ENCODE measurements at regions not wholly inside any gene's neighbourhood (a gene's known extent, or its start where the extent isn't known, plus 50 kb on each side); places are given as distances from the start of the nearest gene placed in this dataset.
"Not testable (repeated sequence)": the region's sequence is repeated elsewhere in the genome, so short reads cannot be mapped to it uniquely, and the experiment has no call there.

DNA sequence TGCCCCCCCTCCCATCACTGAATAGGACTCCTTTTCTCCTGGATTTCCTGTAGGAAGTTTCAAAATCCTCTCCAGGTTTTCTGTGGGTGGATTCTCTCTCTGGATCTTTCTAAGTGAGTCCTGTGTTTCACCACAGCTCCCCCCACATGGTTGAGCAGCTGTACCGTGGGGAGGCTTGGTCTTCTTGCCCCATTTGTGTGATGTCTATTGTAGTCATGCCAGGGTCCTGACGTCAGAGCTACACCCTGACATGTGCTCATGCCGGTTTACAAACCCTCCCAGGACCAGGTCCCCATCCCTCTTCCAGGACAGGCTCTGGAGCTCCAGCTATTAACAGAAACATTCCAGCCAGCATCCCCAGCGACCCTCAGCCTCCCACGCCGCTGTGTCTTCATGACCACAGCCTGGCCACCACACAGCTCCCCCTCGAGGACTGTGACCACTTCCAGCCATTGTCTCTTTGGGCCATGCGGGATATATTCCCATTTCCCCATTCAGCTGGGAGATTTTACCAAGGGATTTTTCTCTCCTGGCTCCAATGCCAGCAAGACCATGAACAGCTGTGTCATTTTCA, 331.6 kb downstream of the CACNA1B start:
- H3K4me1 Mint-ChIP-seq, H3K9me3 Mint-ChIP-seq, H3K36me3 Mint-ChIP-seq, H3K4me3 Mint-ChIP-seq, H3K27ac Mint-ChIP-seq, H3K27me3 Mint-ChIP-seq: not testable (repeated sequence)

DNA sequence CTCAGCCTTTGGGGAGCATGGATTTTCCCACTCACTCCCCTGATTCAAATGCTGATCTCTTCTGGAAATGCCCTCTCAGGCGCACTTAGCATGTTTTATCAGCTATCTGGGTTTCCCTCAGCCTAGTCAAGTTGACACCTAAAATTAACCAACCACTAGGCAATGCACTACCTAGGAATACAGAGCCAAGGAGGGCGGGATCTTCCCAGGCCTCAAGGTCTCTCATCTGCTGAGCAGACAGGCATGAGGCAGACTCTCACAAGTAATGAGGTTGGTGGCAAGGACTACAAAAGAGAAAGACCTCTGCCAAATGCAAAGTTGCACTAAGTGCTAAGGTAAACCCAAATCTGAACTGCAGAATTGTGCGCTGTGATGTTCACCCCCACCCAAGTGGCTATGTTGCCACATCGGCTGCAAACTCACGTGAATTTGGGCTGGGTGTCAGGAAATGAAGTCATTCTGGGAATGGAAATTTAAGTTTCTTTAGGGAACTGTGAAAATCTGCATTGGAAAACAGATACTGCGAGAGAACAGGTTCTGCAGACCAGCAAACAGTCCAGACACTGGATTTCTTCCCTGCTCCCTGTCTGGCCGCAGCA, 332.9 kb downstream of the CACNA1B start:
- H3K36me3 Mint-ChIP-seq, H3K4me1 Mint-ChIP-seq, H3K9me3 Mint-ChIP-seq, H3K27ac Mint-ChIP-seq, H3K4me3 Mint-ChIP-seq, H3K27me3 Mint-ChIP-seq: not testable (repeated sequence)

- H3K4me1 Mint-ChIP-seq, H3K27ac Mint-ChIP-seq, H3K9me3 Mint-ChIP-seq, H3K36me3 Mint-ChIP-seq, H3K27me3 Mint-ChIP-seq, H3K4me3 Mint-ChIP-seq: not testable (repeated sequence)
Measured at GRCh38 chr9:138211070-138211469, 333.5 kb downstream of the CACNA1B start.

DNA sequence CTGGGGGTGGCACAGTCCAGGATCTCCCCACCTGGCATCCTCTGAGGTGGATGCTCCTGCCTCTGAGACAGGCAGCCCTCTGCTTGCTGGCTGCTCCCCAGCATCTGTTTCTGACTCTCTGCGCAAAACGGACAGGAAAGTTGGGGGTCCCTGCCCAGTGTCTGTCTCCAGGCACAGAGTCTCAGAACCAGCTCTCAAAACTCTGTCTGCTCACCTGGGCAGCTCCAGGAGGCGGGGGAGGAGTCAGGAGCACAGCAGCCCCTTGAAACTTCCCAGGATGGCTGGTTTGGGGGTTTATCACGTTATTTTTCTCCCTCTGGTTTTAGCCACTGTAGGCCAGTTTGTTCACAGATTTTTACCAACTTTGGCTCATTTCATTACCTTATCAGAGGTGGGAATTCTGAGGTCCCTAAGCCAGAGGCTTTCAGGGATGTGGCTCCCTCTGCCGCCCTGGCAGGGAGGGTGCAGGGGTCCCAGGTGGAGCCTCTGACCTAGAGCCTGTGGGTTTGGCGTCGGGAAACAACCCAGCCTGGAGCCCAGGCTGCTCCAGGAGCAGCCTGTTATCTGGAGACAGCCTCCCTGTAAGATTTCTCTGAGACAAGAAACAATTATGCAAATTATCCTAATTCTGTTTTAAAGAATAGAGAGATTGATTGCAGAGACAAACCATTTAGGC, 334.1 kb downstream of the CACNA1B start:
- not testable (repeated sequence) for H3K36me3 Mint-ChIP-seq, H3K4me3 Mint-ChIP-seq, H3K27ac Mint-ChIP-seq, H3K4me1 Mint-ChIP-seq, H3K9me3 Mint-ChIP-seq, H3K27me3 Mint-ChIP-seq

DNA sequence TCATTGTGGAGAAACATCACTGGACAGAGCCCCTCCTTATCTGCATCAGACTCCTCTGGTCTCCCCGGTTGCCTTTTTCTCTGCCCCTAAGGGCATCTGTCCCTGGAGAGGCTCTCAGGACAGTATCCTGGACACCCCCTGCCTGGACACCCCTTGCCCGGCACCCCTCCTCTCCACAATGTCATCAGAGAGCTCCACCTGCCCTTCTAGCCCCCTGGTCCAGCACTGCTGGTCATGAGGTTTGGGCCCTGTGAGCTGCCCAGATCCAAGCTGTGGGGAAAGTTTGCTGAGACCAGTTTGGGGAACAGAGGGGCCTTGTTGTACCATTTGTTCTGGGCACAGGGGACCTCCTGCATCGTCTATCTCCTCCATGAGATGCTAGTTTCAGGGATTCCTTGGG, 335.2 kb downstream of the CACNA1B start:
- H3K27me3 Mint-ChIP-seq, H3K36me3 Mint-ChIP-seq, H3K4me1 Mint-ChIP-seq, H3K9me3 Mint-ChIP-seq, H3K27ac Mint-ChIP-seq, H3K4me3 Mint-ChIP-seq: not testable (repeated sequence)

- H3K4me1 Mint-ChIP-seq, H3K27me3 Mint-ChIP-seq, H3K27ac Mint-ChIP-seq, H3K36me3 Mint-ChIP-seq, H3K9me3 Mint-ChIP-seq, H3K4me3 Mint-ChIP-seq: not testable (repeated sequence)
Measured at GRCh38 chr9:138213748-138214147, 336.2 kb downstream of the CACNA1B start.

DNA sequence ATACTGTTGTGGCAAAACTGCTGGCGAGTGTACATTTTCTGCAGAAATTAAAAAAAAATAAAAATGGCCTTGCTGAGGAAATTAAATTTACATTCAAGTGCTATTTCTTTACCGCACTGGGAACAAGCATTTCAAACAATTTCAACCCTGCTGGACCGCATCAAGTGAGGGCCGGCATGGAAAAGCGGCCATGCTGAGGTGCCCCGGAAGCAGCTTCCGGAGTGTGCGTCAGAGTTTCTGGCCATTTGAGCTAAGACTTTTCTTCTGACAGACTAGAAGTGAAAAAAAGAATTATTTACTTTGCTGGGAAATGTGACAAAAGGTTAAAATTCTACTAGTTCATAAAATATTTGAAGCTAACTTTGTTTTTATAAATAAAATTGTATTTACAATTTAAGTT, 337.0 kb downstream of the CACNA1B start:
- H3K36me3 Mint-ChIP-seq, H3K4me1 Mint-ChIP-seq, H3K27ac Mint-ChIP-seq, H3K27me3 Mint-ChIP-seq, H3K4me3 Mint-ChIP-seq, H3K9me3 Mint-ChIP-seq: not testable (repeated sequence)

DNA sequence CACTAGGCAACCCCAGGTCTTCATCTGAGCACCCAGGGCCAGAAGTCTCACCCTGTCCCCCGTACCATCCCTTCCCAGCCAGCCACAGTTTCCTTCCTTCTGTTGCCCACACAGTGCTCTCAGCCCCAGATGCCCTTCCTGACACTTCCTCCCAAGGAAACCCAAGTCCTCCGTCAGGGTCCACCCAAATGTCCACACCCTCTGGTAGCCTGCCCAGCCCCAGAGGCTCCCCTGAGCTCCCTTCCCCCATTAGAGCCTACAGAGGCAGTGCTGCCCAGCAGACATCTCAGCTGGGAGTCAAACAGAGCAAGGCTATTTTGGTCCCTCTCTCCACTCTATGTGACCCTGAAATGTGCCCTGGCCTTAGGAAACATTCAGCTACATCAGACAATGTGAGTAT, 338.0 kb downstream of the CACNA1B start:
- not testable (repeated sequence) for H3K4me3 Mint-ChIP-seq, H3K4me1 Mint-ChIP-seq, H3K9me3 Mint-ChIP-seq, H3K27me3 Mint-ChIP-seq, H3K27ac Mint-ChIP-seq, H3K36me3 Mint-ChIP-seq

GRCh38 chr9:138216817-138217216, 339.2 kb downstream of the CACNA1B start:
- not testable (repeated sequence) for H3K27ac Mint-ChIP-seq, H3K4me1 Mint-ChIP-seq, H3K27me3 Mint-ChIP-seq, H3K4me3 Mint-ChIP-seq, H3K36me3 Mint-ChIP-seq, H3K9me3 Mint-ChIP-seq

DNA sequence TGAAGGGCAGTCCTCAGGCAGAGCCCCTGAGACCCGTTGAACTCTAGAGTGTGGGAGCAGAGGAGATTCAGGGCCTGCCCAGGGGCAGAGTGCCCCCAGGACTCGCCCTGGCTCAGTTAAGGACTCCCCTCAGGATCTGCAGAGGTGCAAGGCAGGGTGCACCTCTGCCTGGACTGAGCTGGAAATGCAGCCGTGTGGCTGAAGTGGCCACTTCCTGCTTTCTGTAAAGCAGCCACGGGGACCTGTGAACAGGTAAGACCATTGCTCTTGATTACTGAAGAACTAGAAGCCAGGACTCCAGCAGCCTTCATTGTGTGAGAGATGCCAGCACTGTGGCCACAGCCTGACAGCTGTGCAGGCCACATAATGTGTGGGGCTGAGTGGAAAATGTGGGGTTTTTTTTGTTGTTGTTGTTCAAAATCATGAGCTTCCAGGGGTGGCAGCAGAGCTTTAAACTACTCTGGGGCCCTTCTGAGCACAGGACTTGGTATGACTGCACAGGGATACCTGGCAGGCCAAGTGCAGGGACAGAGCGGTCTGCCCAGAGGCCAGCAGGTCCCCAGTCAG, 339.8 kb downstream of the CACNA1B start:
- not testable (repeated sequence) for H3K27me3 Mint-ChIP-seq, H3K9me3 Mint-ChIP-seq, H3K4me3 Mint-ChIP-seq, H3K4me1 Mint-ChIP-seq, H3K27ac Mint-ChIP-seq, H3K36me3 Mint-ChIP-seq

- not testable (repeated sequence) for H3K9me3 Mint-ChIP-seq, H3K4me3 Mint-ChIP-seq, H3K27ac Mint-ChIP-seq, H3K27me3 Mint-ChIP-seq, H3K36me3 Mint-ChIP-seq, H3K4me1 Mint-ChIP-seq
Measured at GRCh38 chr9:138219249-138219648, 341.7 kb downstream of the CACNA1B start.

DNA sequence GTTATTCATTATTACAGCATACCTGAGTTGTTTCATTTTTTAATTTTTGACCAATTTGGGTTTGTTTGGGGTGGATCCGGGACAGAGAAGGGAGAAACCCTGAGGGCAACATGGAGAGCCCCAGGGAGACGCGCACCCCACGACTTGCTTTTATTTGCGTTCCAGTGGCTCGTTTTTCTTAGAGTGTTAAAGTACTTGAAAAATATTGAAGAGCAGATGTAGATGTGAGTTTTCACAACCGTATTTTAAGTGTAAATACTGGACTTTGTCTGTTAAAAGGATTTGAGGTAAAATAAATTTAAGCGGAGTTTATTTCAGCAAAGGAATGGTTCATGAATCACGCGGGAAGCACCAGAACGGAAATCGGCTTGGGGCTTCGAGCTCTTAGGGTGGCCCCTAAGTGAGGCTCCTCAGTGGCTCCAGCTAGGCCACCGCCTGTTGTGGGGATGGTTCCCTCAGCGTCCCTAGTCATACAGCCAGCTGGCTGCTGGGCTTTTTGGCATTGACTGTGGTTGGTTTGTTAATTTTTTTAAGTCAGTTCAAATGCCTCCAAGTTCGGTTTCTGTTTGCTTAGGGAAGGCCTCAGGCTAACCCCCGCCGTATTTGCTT, 344.0 kb downstream of the CACNA1B start:
- H3K4me1 Mint-ChIP-seq, H3K27me3 Mint-ChIP-seq, H3K9me3 Mint-ChIP-seq, H3K36me3 Mint-ChIP-seq, H3K27ac Mint-ChIP-seq: not testable (repeated sequence)
- peak overlapping the region; percentile 15 for H3K4me3 Mint-ChIP-seq

DNA sequence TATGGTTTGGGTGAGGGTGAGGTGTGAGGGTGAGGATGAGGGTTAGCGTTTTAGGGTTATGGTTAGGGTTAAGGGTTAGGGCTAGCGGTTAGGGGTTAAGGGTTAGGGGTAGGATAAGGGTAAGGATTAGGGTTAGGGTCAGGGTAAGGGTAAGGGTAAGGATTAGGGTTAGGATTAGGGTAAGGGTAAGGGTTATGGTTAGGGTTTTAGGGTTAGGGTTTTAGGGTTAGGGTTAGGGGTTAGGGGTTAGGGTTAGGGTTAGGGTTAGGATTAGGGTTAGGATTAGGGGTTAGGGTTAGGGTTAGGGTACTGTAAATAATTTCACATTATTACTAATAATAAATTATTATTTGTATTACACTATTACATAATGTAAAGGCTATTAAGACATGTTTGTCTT, 359.5 kb downstream of the CACNA1B start:
- not testable (repeated sequence) for H3K36me3 Mint-ChIP-seq, H3K4me3 Mint-ChIP-seq, H3K4me1 Mint-ChIP-seq, H3K27ac Mint-ChIP-seq, H3K27me3 Mint-ChIP-seq, H3K9me3 Mint-ChIP-seq

- not testable (repeated sequence) for H3K4me3 Mint-ChIP-seq, H3K9me3 Mint-ChIP-seq, H3K27me3 Mint-ChIP-seq, H3K36me3 Mint-ChIP-seq, H3K27ac Mint-ChIP-seq, H3K4me1 Mint-ChIP-seq
Measured at GRCh38 chr9:138282903-138283302, 405.3 kb downstream of the CACNA1B start.
